ENCODE measurements at regions not wholly inside any gene's neighbourhood (a gene's known extent, or its start where the extent isn't known, plus 50 kb on each side); places are given as distances from the start of the nearest gene placed in this dataset.
"Not testable (repeated sequence)": the region's sequence is repeated elsewhere in the genome, so short reads cannot be mapped to it uniquely, and the experiment has no call there.

GRCh38 chr12:83997423-83997822 lies 915.2 kb downstream of the SLC6A15 start:
- no peak for DNase-seq

- DNase-seq = no peak
Observed at GRCh38 chr12:83996671-83997070, 915.9 kb downstream of the SLC6A15 start.

- DNase-seq = no peak
Observed at GRCh38 chr12:83985084-83985483, 927.5 kb downstream of the SLC6A15 start.

GRCh38 chr12:83980398-83980797 lies 932.2 kb downstream of the SLC6A15 start:
- no peak for DNase-seq

GRCh38 chr12:83979785-83980184 lies 932.8 kb downstream of the SLC6A15 start:
- no peak for DNase-seq

- DNase-seq = no peak
Observed at GRCh38 chr12:83971781-83972180, 940.8 kb downstream of the SLC6A15 start.

GRCh38 chr12:83960767-83961166 lies 951.8 kb downstream of the SLC6A15 start:
- DNase-seq = no peak

GRCh38 chr12:83958997-83959396 lies 953.6 kb downstream of the SLC6A15 start:
- no peak for DNase-seq

GRCh38 chr12:83954956-83955601 lies 957.5 kb downstream of the SLC6A15 start:
- no peak for DNase-seq

GRCh38 chr12:83954071-83954789 lies 958.4 kb downstream of the SLC6A15 start:
- DNase-seq = no peak

GRCh38 chr12:83945871-83946270 lies 966.7 kb downstream of the SLC6A15 start:
- DNase-seq = no peak

GRCh38 chr12:83939718-83940117 lies 972.9 kb downstream of the SLC6A15 start:
- DNase-seq = no peak

GRCh38 chr12:83933615-83934014 lies 979.0 kb downstream of the SLC6A15 start:
- no peak for DNase-seq

GRCh38 chr12:83932011-83932410 lies 980.6 kb downstream of the SLC6A15 start:
- DNase-seq = no peak

GRCh38 chr12:83931451-83931850 lies 981.1 kb downstream of the SLC6A15 start:
- DNase-seq = no peak

- DNase-seq = not testable (repeated sequence)
Observed at GRCh38 chr12:83929792-83930191, 982.8 kb downstream of the SLC6A15 start.

- no peak for DNase-seq
Observed at GRCh38 chr12:83920821-83921547, 991.6 kb downstream of the SLC6A15 start.

- no peak for DNase-seq
Observed at GRCh38 chr12:83919081-83919480, 993.5 kb downstream of the SLC6A15 start.

GRCh38 chr12:83904175-83904574 lies 1008.4 kb downstream of the SLC6A15 start:
- no peak for DNase-seq

GRCh38 chr12:83896416-83896815 lies 1016.2 kb downstream of the SLC6A15 start:
- no peak for DNase-seq

GRCh38 chr12:83893101-83893500 lies 1019.5 kb downstream of the SLC6A15 start:
- DNase-seq = no peak

GRCh38 chr12:83889745-83890144 lies 1022.9 kb downstream of the SLC6A15 start:
- no peak for DNase-seq

- no peak for DNase-seq
Observed at GRCh38 chr12:83886479-83886878, 1026.1 kb downstream of the SLC6A15 start.
